Activated CD8-positive, alpha-beta T cell treated with anti-CD3 and anti-CD28 coated beads for 36 hours (primary cell): ENCODE measurements at regions not wholly inside any gene's neighbourhood (a gene's known extent, or its start where the extent isn't known, plus 50 kb on each side); places are given as distances from the start of the nearest gene placed in this dataset.

ENCODE experiments used
- ATAC-seq: fragments of 200-7000 bp; cut with Tn5 transposase; one replicate; pipeline ENCODE4 v1.10.0; 2021; ENCODE audit warnings: mild to moderate bottlenecking, moderate library complexity
- CTCF ChIA-PET: fragments of 350-600 bp; sonication (Branson Sonifier 250); formaldehyde crosslinking; loops from one replicate; lab custom pipeline; 2021; ENCODE audit warnings: antibody characterized with exemption; lab: Charles Lee
- POLR2A ChIA-PET: fragments of 350-600 bp; sonication (Branson Sonifier 250); formaldehyde crosslinking; loops from one replicate; lab custom pipeline; 2021; ENCODE audit warnings: antibody characterized with exemption; lab: Charles Lee
- DNase-seq: peaks from one replicate; pipeline ENCODE4 v3.0.0-alpha.2; 2020
- H3K27ac Mint-ChIP-seq: one replicate; pipeline ENCODE4 v1.8.0; 2021; ENCODE audit warnings: mild to moderate bottlenecking, mixed read lengths
- H3K27me3 Mint-ChIP-seq: one replicate; pipeline ENCODE4 v1.8.0; 2021; ENCODE audit warnings: mixed read lengths
- H3K36me3 Mint-ChIP-seq: one replicate; pipeline ENCODE4 v1.8.0; 2021; ENCODE audit warnings: low read depth, mixed read lengths
- H3K4me1 Mint-ChIP-seq: one replicate; pipeline ENCODE4 v1.8.0; 2021; ENCODE audit warnings: low read depth, mixed read lengths
- H3K4me3 Mint-ChIP-seq: one replicate; pipeline ENCODE4 v1.8.0; 2021; ENCODE audit warnings: mild to moderate bottlenecking, moderate library complexity, mixed read lengths
- H3K9me3 Mint-ChIP-seq: one replicate; pipeline ENCODE4 v1.8.0; 2021; ENCODE audit warnings: mixed read lengths
- CTCF ChIP-seq: fragments of 200-600 bp; IDR thresholded peaks from one replicate; pipeline ENCODE4 v1.8.0; 2022; ENCODE audit warnings: antibody characterized with exemption, mild to moderate bottlenecking
- intact Hi-C: fragments of 100-400 bp; cut with micrococcal nuclease; formaldehyde crosslinking; loops from one replicate; pipeline ENCODE4 v1.10.0; 2022

GRCh38 chr1:192920412-192920811 is 111.6 kb downstream of the RGS2 start:
- ChIA-PET CTCF (no interaction called here), POLR2A (no interaction called here)
- no peak for TF ChIP-seq CTCF
- no peak for ATAC-seq
- H3K27ac Mint-ChIP-seq: no peak overlapping the region
- H3K9me3 Mint-ChIP-seq: no peaks in the 10 kb centered on the region
- intact Hi-C loops: no loop called here
- no peaks in the 10 kb centered on the region for H3K36me3 Mint-ChIP-seq
- H3K4me3 Mint-ChIP-seq: no peak overlapping the region
- no peaks in the 10 kb centered on the region for H3K4me1 Mint-ChIP-seq
- no peak for DNase-seq
- no peaks in the 10 kb centered on the region for H3K27me3 Mint-ChIP-seq

DNA sequence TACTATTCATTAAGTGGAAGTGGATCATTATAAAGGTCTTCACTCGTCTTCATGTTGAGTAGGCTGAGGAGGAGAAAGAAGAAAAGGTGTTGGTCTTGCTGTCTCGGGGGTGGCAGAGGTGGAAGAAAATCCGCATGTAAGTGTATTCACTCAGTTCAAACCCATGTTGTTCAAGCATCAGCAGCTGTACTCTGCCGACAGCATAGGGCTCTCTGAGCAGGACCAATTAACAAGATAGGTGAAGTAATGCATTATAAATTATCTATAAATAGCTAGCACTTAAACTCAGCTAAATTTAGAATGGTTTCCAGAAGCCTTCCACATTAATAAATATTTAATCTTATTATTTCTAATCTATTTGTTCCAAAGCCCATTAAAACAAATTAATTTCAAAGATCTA is 116.8 kb downstream of the RGS2 start:
- Mint-ChIP-seq H3K4me3 (no peak overlapping the region), H3K36me3 (no peaks in the 10 kb centered on the region), H3K27ac (no peak overlapping the region), H3K4me1 (no peaks in the 10 kb centered on the region), H3K27me3 (no peaks in the 10 kb centered on the region), H3K9me3 (no peaks in the 10 kb centered on the region)
- DNase-seq: no peak
- intact Hi-C loops: no loop called here
- ChIA-PET POLR2A (no interaction called here), CTCF (no interaction called here)
- no peak for ATAC-seq
- TF ChIP-seq CTCF: no peak

DNA sequence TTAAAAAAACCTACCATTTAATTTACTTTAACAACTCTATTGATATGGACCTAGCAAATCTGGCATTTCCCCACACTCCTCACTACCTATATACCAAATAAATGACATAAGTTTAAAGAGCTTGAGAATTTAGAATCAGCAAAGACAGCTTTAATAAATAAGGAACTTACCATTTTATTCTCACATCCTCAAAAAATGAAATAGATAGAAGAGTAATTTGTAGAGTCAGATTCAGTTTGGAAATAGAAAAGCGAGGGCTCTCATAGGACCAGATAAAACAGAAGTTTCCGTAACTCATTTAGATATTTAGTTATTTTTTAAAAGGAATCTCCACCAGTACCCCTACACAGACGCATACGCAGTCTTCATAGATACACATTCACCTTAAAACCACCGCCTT is 117.9 kb downstream of the RGS2 start:
- Mint-ChIP-seq H3K27ac (no peak overlapping the region), H3K9me3 (no peaks in the 10 kb centered on the region), H3K36me3 (no peaks in the 10 kb centered on the region), H3K27me3 (no peaks in the 10 kb centered on the region), H3K4me1 (no peaks in the 10 kb centered on the region), H3K4me3 (no peak overlapping the region)
- ChIA-PET CTCF (interaction anchor here (0.6 kb wide), 1 partner anchor 61 kb away, joined by 5 read pairs; no protein-coding TSS in a partner anchor), POLR2A (no interaction called here)
- intact Hi-C loops: no loop called here
- TF ChIP-seq CTCF: no peak
- ATAC-seq (no peak), DNase-seq (no peak)

- ChIA-PET POLR2A (no interaction called here), CTCF (interaction anchor here (0.6 kb wide), 1 partner anchor 62 kb away, joined by 5 read pairs; no protein-coding TSS in a partner anchor)
- Mint-ChIP-seq H3K4me3 (no peak overlapping the region), H3K27ac (no peak overlapping the region), H3K9me3 (no peaks in the 10 kb centered on the region), H3K4me1 (no peaks in the 10 kb centered on the region), H3K27me3 (no peaks in the 10 kb centered on the region), H3K36me3 (no peaks in the 10 kb centered on the region)
- no peak for DNase-seq
- intact Hi-C loops: no loop called here
- no peak for TF ChIP-seq CTCF
- no peak for ATAC-seq
These were observed 118.7 kb downstream of the RGS2 start for GRCh38 chr1:192927496-192927895.

DNA sequence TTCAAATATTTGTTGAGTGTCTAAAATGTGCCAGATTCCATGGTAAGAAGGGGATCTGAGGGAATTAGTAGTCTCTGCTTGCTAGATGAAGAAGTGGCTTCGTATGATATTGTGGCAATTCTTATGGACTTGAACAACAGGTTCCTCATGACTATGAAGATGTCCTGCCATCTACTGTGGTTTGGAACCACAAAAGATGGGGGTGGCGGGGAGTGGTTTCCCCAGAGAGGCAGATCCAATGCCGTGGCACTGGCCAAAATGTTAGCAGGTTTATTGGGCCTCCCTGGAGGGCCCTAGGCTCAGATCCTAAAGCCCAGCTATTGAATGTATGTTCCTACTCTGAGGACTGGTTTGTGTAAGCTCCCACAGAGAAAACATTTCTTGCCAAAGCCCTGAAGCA is 120.8 kb downstream of the RGS2 start:
- no peak overlapping the region for H3K27ac Mint-ChIP-seq
- H3K4me3 Mint-ChIP-seq: no peak overlapping the region
- H3K4me1 Mint-ChIP-seq: no peaks in the 10 kb centered on the region
- TF ChIP-seq CTCF: no peak
- H3K9me3 Mint-ChIP-seq: no peaks in the 10 kb centered on the region
- ChIA-PET POLR2A (interaction anchor here (0.6 kb wide), 1 partner anchor 12 kb away, joined by 3 read pairs; no protein-coding TSS in a partner anchor), CTCF (interaction anchor here (1.4 kb wide), 1 partner anchor 27 kb away, joined by 3 read pairs; no protein-coding TSS in a partner anchor)
- no peak for DNase-seq
- no peaks in the 10 kb centered on the region for H3K27me3 Mint-ChIP-seq
- no peaks in the 10 kb centered on the region for H3K36me3 Mint-ChIP-seq
- ATAC-seq: no peak
- intact Hi-C loops: no loop called here
